H1 (cell line): ENCODE measurements at regions not wholly inside any gene's neighbourhood (a gene's known extent, or its start where the extent isn't known, plus 50 kb on each side); places are given as distances from the start of the nearest gene placed in this dataset.

ENCODE experiments used
- ATF2 ChIP-seq: IDR thresholded peaks from 2 replicates; pipeline ENCODE4 v1.6.1; 2012; ENCODE audit warnings: low read length, inconsistent platforms
- CTCF ChIP-seq, 3 experiments: IDR thresholded peaks; 1 replicate in 2 of 3; 2 replicates in 1 of 3; pipeline versions ENCODE4 v1.5.1 to v1.6.1; 2011; ENCODE audit warnings: low read length in 3 of 3, mild to moderate bottlenecking in 3 of 3, inconsistent platforms in 2 of 3, low read depth in 1 of 3, moderate library complexity in 1 of 3; ENCODE audit not compliant: insufficient read depth in 1 of 3; ENCODE audit errors: control extremely low read depth in 1 of 3
- EZH2 ChIP-seq: fragments of 200-600 bp; sonication (generic); IDR thresholded peaks from 2 replicates; pipeline ENCODE4 v1.7.1; 2012; ENCODE audit warnings: low read depth, mild to moderate bottlenecking, moderate library complexity, low read length, inconsistent platforms; ENCODE audit not compliant: severe bottlenecking
- FOSL1 ChIP-seq: IDR thresholded peaks from 2 replicates; pipeline ENCODE4 v1.6.1; 2011; ENCODE audit warnings: mild to moderate bottlenecking, low read depth, low read length, moderate library complexity; ENCODE audit not compliant: insufficient read depth
- JUN ChIP-seq: IDR thresholded peaks from 2 replicates; pipeline ENCODE4 v1.6.1; 2011; ENCODE audit warnings: low read depth, mild to moderate bottlenecking, improper control_type of control experiment, low read length
- MAFK ChIP-seq: IDR thresholded peaks from 2 replicates; pipeline ENCODE4 v1.6.1; 2012; ENCODE audit warnings: low read depth, mild to moderate bottlenecking, improper control_type of control experiment, low read length
- PHF8 ChIP-seq: fragments of 200-600 bp; sonication (generic); conservative IDR thresholded peaks from 2 replicates; pipeline ENCODE4 v1.7.1; 2012; ENCODE audit warnings: low read depth, mild to moderate bottlenecking, inconsistent platforms, low read length, moderate library complexity
- POLR2A ChIP-seq, 2 experiments: IDR thresholded peaks; 1 replicate in 1 of 2; 2 replicates in 1 of 2; pipeline ENCODE4 v1.6.1; 2011; ENCODE audit warnings: low read depth in 2 of 2, low read length in 2 of 2, mild to moderate bottlenecking in 2 of 2; ENCODE audit errors: control extremely low read depth in 1 of 2
- SIN3A ChIP-seq, 2 experiments: IDR thresholded peaks in 1 of 2; conservative IDR thresholded peaks in 1 of 2; 2 replicates each; pipeline ENCODE4 v1.6.1; 2011 to 2012; ENCODE audit warnings: low read length in 2 of 2, improper control_type of control experiment in 1 of 2, low read depth in 1 of 2, mild to moderate bottlenecking in 1 of 2
- SP1 ChIP-seq: IDR thresholded peaks from 2 replicates; pipeline ENCODE4 v1.6.1; 2011; ENCODE audit warnings: low read depth, low read length
- TAF1 ChIP-seq: IDR thresholded peaks from 2 replicates; pipeline ENCODE4 v1.6.1; 2011; ENCODE audit warnings: mild to moderate bottlenecking, low read depth, low read length

DNA sequence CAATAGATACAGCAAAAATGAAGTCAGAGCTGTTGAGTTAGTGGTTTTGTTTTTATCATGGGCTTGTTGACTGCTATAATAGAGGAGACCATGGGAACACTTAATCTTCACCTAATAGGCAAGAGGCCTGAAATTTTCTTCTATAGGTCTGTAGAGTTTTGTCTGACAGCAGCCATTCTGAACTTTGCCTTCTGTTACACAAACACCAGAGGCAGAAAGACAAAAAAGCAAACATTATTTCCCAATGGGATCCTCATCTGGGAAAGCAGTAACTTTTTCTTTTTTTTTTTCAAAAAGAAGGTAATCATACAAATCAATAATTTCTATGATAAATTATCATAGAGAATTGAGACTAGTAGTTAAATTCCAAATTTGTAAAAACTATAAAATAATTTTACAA lies 494.1 kb downstream of the TOX3 start:
- no peak for TF ChIP-seq CTCF (IDR thresholded peaks at IDR 0.05; ENCODE audit: control extremely low read depth in 1 of 3, insufficient read depth in 1 of 3, low read depth in 1 of 3, low read length in 3 of 3)
- no peak for TF ChIP-seq POLR2A (IDR thresholded peaks at IDR 0.05; ENCODE audit: control extremely low read depth in 1 of 2, low read depth in 2 of 2, low read length in 2 of 2)
- TF ChIP-seq MAFK: no peak
- no peak for TF ChIP-seq SP1
- TF ChIP-seq ATF2: no peak
- TF ChIP-seq JUN: no peak
- no peak for TF ChIP-seq EZH2
- TF ChIP-seq FOSL1: no peak
- no peak for TF ChIP-seq SIN3A (conservative IDR thresholded peaks at IDR 0.05 in 1 of 2, IDR thresholded peaks at IDR 0.05 in 1 of 2; ENCODE audit: low read depth in 1 of 2, low read length in 2 of 2)
- TF ChIP-seq TAF1: no peak
- TF ChIP-seq PHF8: no peak
